ENCODE measurements at regions not wholly inside any gene's neighbourhood (a gene's known extent, or its start where the extent isn't known, plus 50 kb on each side); places are given as distances from the start of the nearest gene placed in this dataset.

- H3K9me3 ChIP-seq (ENCODE audit: control insufficient read depth in 1 of 2, low read length in 2 of 2), result peaks cover 0 to 23% of the 10 kb centered on the region in 2 donors
- no peaks in the 10 kb centered on the region for H3K4me1 ChIP-seq (ENCODE audit: control insufficient read depth in 1 of 2, insufficient read depth in 2 of 2, low read length in 2 of 2)
Observed at GRCh38 chr13:111548805-111549204, 228.4 kb downstream of the TEX29 start.

GRCh38 chr13:111549464-111549863, 229.0 kb downstream of the TEX29 start:
- Histone ChIP-seq H3K4me3 (ENCODE audit: low read depth in 1 of 2, low read length in 2 of 2) (no peak overlapping the region), H3K9me3 (ENCODE audit: control insufficient read depth in 1 of 2, low read length in 2 of 2) (peaks cover 0 to 19% of the 10 kb centered on the region in 2 donors), H3K27me3 (ENCODE audit: low read depth, low read length) (no peaks in the 10 kb centered on the region), H3K27ac (ENCODE audit: low read length) (no peak overlapping the region), H3K4me1 (ENCODE audit: control insufficient read depth in 1 of 2, insufficient read depth in 2 of 2, low read length in 2 of 2) (no peaks in the 10 kb centered on the region), H3K36me3 (ENCODE audit: control insufficient read depth in 1 of 2, insufficient read depth in 2 of 2, low read length in 2 of 2) (no peaks in the 10 kb centered on the region)

More at GRCh38 chr13:111548805-111549204, 228.4 kb downstream of the TEX29 start:
- Histone ChIP-seq H3K27me3 (ENCODE audit: low read depth, low read length) (no peaks in the 10 kb centered on the region), H3K36me3 (ENCODE audit: control insufficient read depth in 1 of 2, insufficient read depth in 2 of 2, low read length in 2 of 2) (no peaks in the 10 kb centered on the region), H3K4me3 (ENCODE audit: low read depth in 1 of 2, low read length in 2 of 2) (no peak overlapping the region), H3K27ac (ENCODE audit: low read length) (no peak overlapping the region)

GRCh38 chr13:111550062-111550461, 229.6 kb downstream of the TEX29 start:
- Histone ChIP-seq H3K4me3 (ENCODE audit: low read depth in 1 of 2, low read length in 2 of 2) (no peak overlapping the region), H3K4me1 (ENCODE audit: control insufficient read depth in 1 of 2, insufficient read depth in 2 of 2, low read length in 2 of 2) (no peaks in the 10 kb centered on the region), H3K27ac (ENCODE audit: low read length) (no peak overlapping the region), H3K27me3 (ENCODE audit: low read depth, low read length) (no peaks in the 10 kb centered on the region), H3K9me3 (ENCODE audit: control insufficient read depth in 1 of 2, low read length in 2 of 2) (peaks cover 0 to 18% of the 10 kb centered on the region in 2 donors), H3K36me3 (ENCODE audit: control insufficient read depth in 1 of 2, insufficient read depth in 2 of 2, low read length in 2 of 2) (no peaks in the 10 kb centered on the region)

- Histone ChIP-seq H3K4me1 (ENCODE audit: control insufficient read depth in 1 of 2, insufficient read depth in 2 of 2, low read length in 2 of 2) (no peaks in the 10 kb centered on the region), H3K27me3 (ENCODE audit: low read depth, low read length) (no peaks in the 10 kb centered on the region), H3K9me3 (ENCODE audit: control insufficient read depth in 1 of 2, low read length in 2 of 2) (peaks cover 0 to 6% of the 10 kb centered on the region in 2 donors), H3K4me3 (ENCODE audit: low read depth in 1 of 2, low read length in 2 of 2) (no peak overlapping the region), H3K27ac (ENCODE audit: low read length) (no peak overlapping the region), H3K36me3 (ENCODE audit: control insufficient read depth in 1 of 2, insufficient read depth in 2 of 2, low read length in 2 of 2) (no peaks in the 10 kb centered on the region)
Observed at GRCh38 chr13:111551204-111551820, 230.9 kb downstream of the TEX29 start.

- no peaks in the 10 kb centered on the region for H3K27me3 ChIP-seq (ENCODE audit: low read depth, low read length)
- no peaks in the 10 kb centered on the region for H3K4me1 ChIP-seq (ENCODE audit: control insufficient read depth in 1 of 2, insufficient read depth in 2 of 2, low read length in 2 of 2)
- no peak overlapping the region for H3K27ac ChIP-seq (ENCODE audit: low read length)
Observed at GRCh38 chr13:111552891-111553655, 232.6 kb downstream of the TEX29 start.

GRCh38 chr13:111554539-111555267, 234.3 kb downstream of the TEX29 start:
- H3K27me3 ChIP-seq (ENCODE audit: low read depth, low read length), result no peaks in the 10 kb centered on the region
- H3K4me1 ChIP-seq (ENCODE audit: control insufficient read depth in 1 of 2, insufficient read depth in 2 of 2, low read length in 2 of 2), result no peaks in the 10 kb centered on the region
- no peak overlapping the region for H3K4me3 ChIP-seq (ENCODE audit: low read depth in 1 of 2, low read length in 2 of 2)
- H3K36me3 ChIP-seq (ENCODE audit: control insufficient read depth in 1 of 2, insufficient read depth in 2 of 2, low read length in 2 of 2), result no peaks in the 10 kb centered on the region
- no peaks in the 10 kb centered on the region for H3K9me3 ChIP-seq (ENCODE audit: control insufficient read depth in 1 of 2, low read length in 2 of 2)
- H3K27ac ChIP-seq (ENCODE audit: low read length), result no peak overlapping the region

More at GRCh38 chr13:111552891-111553655, 232.6 kb downstream of the TEX29 start:
- Histone ChIP-seq H3K9me3 (ENCODE audit: control insufficient read depth in 1 of 2, low read length in 2 of 2) (no peaks in the 10 kb centered on the region), H3K4me3 (ENCODE audit: low read depth in 1 of 2, low read length in 2 of 2) (no peak overlapping the region), H3K36me3 (ENCODE audit: control insufficient read depth in 1 of 2, insufficient read depth in 2 of 2, low read length in 2 of 2) (no peaks in the 10 kb centered on the region)

GRCh38 chr13:111555268-111555808, 234.9 kb downstream of the TEX29 start:
- H3K4me3 ChIP-seq (ENCODE audit: low read depth in 1 of 2, low read length in 2 of 2), result no peak overlapping the region
- no peaks in the 10 kb centered on the region for H3K27me3 ChIP-seq (ENCODE audit: low read depth, low read length)
- H3K36me3 ChIP-seq (ENCODE audit: control insufficient read depth in 1 of 2, insufficient read depth in 2 of 2, low read length in 2 of 2), result no peaks in the 10 kb centered on the region
- no peaks in the 10 kb centered on the region for H3K4me1 ChIP-seq (ENCODE audit: control insufficient read depth in 1 of 2, insufficient read depth in 2 of 2, low read length in 2 of 2)
- no peaks in the 10 kb centered on the region for H3K9me3 ChIP-seq (ENCODE audit: control insufficient read depth in 1 of 2, low read length in 2 of 2)
- H3K27ac ChIP-seq (ENCODE audit: low read length), result no peak overlapping the region

- Histone ChIP-seq H3K36me3 (ENCODE audit: control insufficient read depth in 1 of 2, insufficient read depth in 2 of 2, low read length in 2 of 2) (no peaks in the 10 kb centered on the region), H3K27ac (ENCODE audit: low read length) (no peak overlapping the region), H3K27me3 (ENCODE audit: low read depth, low read length) (no peaks in the 10 kb centered on the region), H3K4me1 (ENCODE audit: control insufficient read depth in 1 of 2, insufficient read depth in 2 of 2, low read length in 2 of 2) (no peaks in the 10 kb centered on the region), H3K4me3 (ENCODE audit: low read depth in 1 of 2, low read length in 2 of 2) (no peak overlapping the region), H3K9me3 (ENCODE audit: control insufficient read depth in 1 of 2, low read length in 2 of 2) (no peaks in the 10 kb centered on the region)
Observed at GRCh38 chr13:111555903-111556302, 235.5 kb downstream of the TEX29 start.

GRCh38 chr13:111556496-111556895, 236.1 kb downstream of the TEX29 start:
- Histone ChIP-seq H3K36me3 (ENCODE audit: control insufficient read depth in 1 of 2, insufficient read depth in 2 of 2, low read length in 2 of 2) (no peaks in the 10 kb centered on the region), H3K27ac (ENCODE audit: low read length) (no peak overlapping the region), H3K9me3 (ENCODE audit: control insufficient read depth in 1 of 2, low read length in 2 of 2) (no peaks in the 10 kb centered on the region), H3K4me1 (ENCODE audit: control insufficient read depth in 1 of 2, insufficient read depth in 2 of 2, low read length in 2 of 2) (no peaks in the 10 kb centered on the region), H3K4me3 (ENCODE audit: low read depth in 1 of 2, low read length in 2 of 2) (no peak overlapping the region), H3K27me3 (ENCODE audit: low read depth, low read length) (no peaks in the 10 kb centered on the region)

GRCh38 chr13:111557921-111558699, 237.7 kb downstream of the TEX29 start:
- Histone ChIP-seq H3K27ac (ENCODE audit: low read length) (no peak overlapping the region), H3K4me1 (ENCODE audit: control insufficient read depth in 1 of 2, insufficient read depth in 2 of 2, low read length in 2 of 2) (no peaks in the 10 kb centered on the region), H3K9me3 (ENCODE audit: control insufficient read depth in 1 of 2, low read length in 2 of 2) (no peaks in the 10 kb centered on the region), H3K36me3 (ENCODE audit: control insufficient read depth in 1 of 2, insufficient read depth in 2 of 2, low read length in 2 of 2) (no peaks in the 10 kb centered on the region), H3K4me3 (ENCODE audit: low read depth in 1 of 2, low read length in 2 of 2) (no peak overlapping the region), H3K27me3 (ENCODE audit: low read depth, low read length) (peaks cover 4% of the 10 kb centered on the region)

Measured in muscle layer of duodenum (tissue), 2 donors.